HepG2 (cell line): ENCODE measurements at regions not wholly inside any gene's neighbourhood (a gene's known extent, or its start where the extent isn't known, plus 50 kb on each side); places are given as distances from the start of the nearest gene placed in this dataset.

Experiments
- ATAC-seq: fragments of 200-7000 bp; cut with Tn5 transposase; 3 replicates; pipeline ENCODE4 v1.9.1; 2020; ENCODE audit warnings: mild to moderate bottlenecking, moderate library complexity
- BruUV-seq: library from RNA; stranded (reverse); fragments of 400-500 nt; replicated peaks from 2 replicates; lab custom pipeline; 2021; lab: Mats Ljungman, UMichigan
- CTCF ChIA-PET: fragments of 300-600 bp; formaldehyde crosslinking; extraction: SDS; loops from one replicate; lab custom pipeline; 2021; ENCODE audit warnings: low total read pairs, inconsistent platforms, low intra/inter-chr PET ratio; lab: Yijun Ruan, JAX
- POLR2A ChIA-PET: fragments of 350-600 bp; sonication (Branson Sonifier 250); formaldehyde crosslinking; loops from one replicate; lab custom pipeline; 2020; ENCODE audit warnings: antibody characterized with exemption, inconsistent platforms; lab: Yijun Ruan, JAX
- DNase-seq: peaks from one replicate; pipeline ENCODE4 v3.0.0-alpha.2; 2015; ENCODE audit warnings: low spot score
- FAIRE-seq: peaks from 3 replicates; lab custom pipeline; 2011; peaks lifted over from hg19 to GRCh38; lab: Jason Lieb, UNC
- H2AFZ ChIP-seq: one replicate; pipeline ENCODE4 v1.6.1; 2011; ENCODE audit warnings: low read length, inconsistent platforms
- H3K27ac ChIP-seq: fragments of 300-600 bp; 3 replicates; pipeline ENCODE4 v1.8.0; 2011; ENCODE audit warnings: mixed run types, mild to moderate bottlenecking, mixed read lengths, low read length, inconsistent platforms; ENCODE audit not compliant: insufficient read depth; ENCODE audit errors: extremely low read length
- H3K27me3 ChIP-seq, 2 experiments: fragments of 200-600 bp in 1 of 2; 2 replicates in 1 of 2; 3 replicates in 1 of 2; pipeline versions ENCODE4 v1.6.0 to v1.8.0; 2011; ENCODE audit warnings: low read length in 2 of 2, mild to moderate bottlenecking in 2 of 2, moderate library complexity in 2 of 2, inconsistent platforms in 1 of 2; ENCODE audit not compliant: insufficient read depth in 2 of 2, control insufficient read depth in 1 of 2
- H3K36me3 ChIP-seq, 2 experiments: fragments of 200-600 bp in 1 of 2; replicated peaks in 1 of 2; 2 replicates in 1 of 2; 3 replicates in 1 of 2; pipeline versions ENCODE4 v1.5.1 to v1.8.0; 2011; ENCODE audit warnings: low read length in 2 of 2, inconsistent platforms in 1 of 2; ENCODE audit not compliant: insufficient read depth in 2 of 2, control insufficient read depth in 1 of 2
- H3K4me1 ChIP-seq: 2 replicates; pipeline ENCODE4 v1.5.1; 2012; ENCODE audit warnings: low read length, inconsistent platforms; ENCODE audit not compliant: insufficient read depth
- H3K4me2 ChIP-seq: 2 replicates; pipeline ENCODE4 v1.6.0; 2011; ENCODE audit warnings: low read depth, low read length, inconsistent platforms
- H3K4me3 ChIP-seq, 3 experiments: fragments of 200-600 bp in 1 of 3; sonication (generic), shearing (Covaris generic) in 1 of 3; replicated peaks in 1 of 3; 2 replicates each; pipeline ENCODE4 v1.5.1; 2011 to 2016; ENCODE audit warnings: low read length in 3 of 3, inconsistent platforms in 2 of 3, low read depth in 2 of 3, mild to moderate bottlenecking in 2 of 3, control low read depth in 1 of 3, mixed read lengths in 1 of 3; ENCODE audit not compliant: insufficient read depth in 1 of 3
- H3K79me2 ChIP-seq: one replicate; pipeline ENCODE4 v1.6.1; 2011; ENCODE audit warnings: low read length, inconsistent platforms; ENCODE audit not compliant: insufficient read depth
- H3K9ac ChIP-seq: 2 replicates; pipeline ENCODE4 v1.6.0; 2011; ENCODE audit warnings: mild to moderate bottlenecking, low read depth, low read length, inconsistent platforms; ENCODE audit not compliant: insufficient read depth
- H3K9me3 ChIP-seq: 2 replicates; pipeline ENCODE4 v1.5.1; 2012; ENCODE audit warnings: mild to moderate bottlenecking, low read length
- H4K20me1 ChIP-seq: 2 replicates; pipeline ENCODE4 v1.6.0; 2011; ENCODE audit warnings: inconsistent platforms, mild to moderate bottlenecking, low read length, moderate library complexity; ENCODE audit not compliant: insufficient read depth
- ATF7-NPFF ChIP-seq: sonication (generic); formaldehyde crosslinking; IDR thresholded peaks from 2 replicates; pipeline ENCODE4 v1.8.1; 2023; ENCODE audit warnings: mild to moderate bottlenecking, low read depth, missing genetic modification reagents, moderate library complexity
- GLI4 ChIP-seq: sonication (generic); formaldehyde crosslinking; IDR thresholded peaks from 2 replicates; pipeline ENCODE4 v1.5.1; 2020; ENCODE audit warnings: missing genetic modification reagents, mild to moderate bottlenecking, moderate library complexity, borderline replicate concordance
- HOXD1 ChIP-seq: sonication (generic); formaldehyde crosslinking; IDR thresholded peaks from 2 replicates; pipeline ENCODE4 v1.5.0; 2020; ENCODE audit warnings: missing genetic modification reagents
- SOX13 ChIP-seq, 3 experiments: fragments of 450-650 bp in 1 of 3; sonication (generic) in 1 of 3; formaldehyde crosslinking in 1 of 3; IDR thresholded peaks in 2 of 3; conservative IDR thresholded peaks in 1 of 3; 2 replicates each; pipeline versions ENCODE4 v1.5.0 to v1.6.1; 2016 to 2020; ENCODE audit warnings: antibody characterized with exemption in 1 of 3, mild to moderate bottlenecking in 1 of 3, missing compliant biosample characterization in 1 of 3, missing genetic modification reagents in 1 of 3, moderate library complexity in 1 of 3
- SSRP1 ChIP-seq: IDR thresholded peaks from 2 replicates; pipeline ENCODE4 v1.6.1; 2016; ENCODE audit warnings: control low read depth
- ZBTB20 ChIP-seq: sonication (generic); formaldehyde crosslinking; IDR thresholded peaks from 2 replicates; pipeline ENCODE4 v1.8.1; 2023; ENCODE audit warnings: missing genetic modification reagents, low read depth, mild to moderate bottlenecking, borderline replicate concordance
- ZBTB25 ChIP-seq: IDR thresholded peaks from 2 replicates; pipeline ENCODE4 v1.6.1; 2018; ENCODE audit warnings: missing genetic modification reagents
- ZNF343 ChIP-seq: sonication (generic); formaldehyde crosslinking; IDR thresholded peaks from 2 replicates; pipeline ENCODE4 v1.4.0; 2020; ENCODE audit warnings: mild to moderate bottlenecking, missing genetic modification reagents
- ZNF484 ChIP-seq: sonication (generic); formaldehyde crosslinking; IDR thresholded peaks from 2 replicates; pipeline ENCODE4 v1.5.1; 2020; ENCODE audit warnings: mild to moderate bottlenecking, low read depth, missing genetic modification reagents, borderline replicate concordance
- ZNF543 ChIP-seq: sonication (generic); formaldehyde crosslinking; IDR thresholded peaks from 2 replicates; pipeline ENCODE4 v1.4.0; 2020; ENCODE audit warnings: mild to moderate bottlenecking, missing genetic modification reagents
- ZNF773 ChIP-seq: sonication (generic); formaldehyde crosslinking; IDR thresholded peaks from 2 replicates; pipeline ENCODE4 v1.4.0; 2020; ENCODE audit warnings: missing genetic modification reagents, borderline replicate concordance
- WGBS: methylation state at CpG from one replicate; pipeline ENCODE4 v1.1.6; 2017; ENCODE audit warnings: low lambda C conversion rate; 5-methylcytosine and 5-hydroxymethylcytosine counted together
- in situ Hi-C: cut with HindIII; loops from 2 replicates; pipeline ENCODE4 v1.10.0; 2017; ENCODE audit warnings: low pct_unique_long_range_greater_than_20kb; ENCODE audit not compliant: extremely low pct_ligation_motif_present
- intact Hi-C: fragments of 100-400 bp; cut with micrococcal nuclease; formaldehyde crosslinking; loops from one replicate; pipeline ENCODE4 v1.10.0; 2022; ENCODE audit not compliant: unreplicated experiment
- TF ChIP-seq, protein P1 (sequence below): IDR thresholded peaks from 2 replicates; pipeline ENCODE4 v1.6.1; 2016
- TF ChIP-seq, protein P2 (sequence below): sonication (generic); formaldehyde crosslinking; conservative IDR thresholded peaks from 2 replicates; pipeline ENCODE4 v1.4.0; 2020; ENCODE audit warnings: missing genetic modification reagents

DNA sequence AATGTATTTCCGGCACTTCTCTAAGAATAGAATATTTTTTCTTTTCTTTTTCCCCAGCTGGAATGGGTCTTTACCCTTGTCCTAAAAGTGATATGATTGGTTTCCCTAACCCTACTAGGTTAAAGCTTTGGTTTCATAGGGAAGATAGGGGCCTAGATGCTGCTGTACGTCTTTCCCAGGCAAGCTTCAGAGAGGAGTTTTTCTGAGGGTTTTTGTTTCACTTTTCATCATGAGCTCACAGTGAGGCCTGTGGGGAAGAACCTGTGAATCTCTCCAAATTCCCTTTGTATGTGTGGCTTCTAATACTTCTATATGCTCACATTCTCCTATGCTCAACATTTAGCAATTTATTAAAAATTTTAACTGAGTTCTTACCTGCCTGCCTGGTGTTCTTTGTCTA, 320.0 kb upstream of the PCDH18 start:
- H3K4me1 ChIP-seq: no peaks in the 10 kb centered on the region
- 30% methylated on average over 2 of the region's 2 CpGs for WGBS
- no peak for FAIRE-seq
- BruUV-seq: no TSS peak
- in situ Hi-C loops (no loop called here), intact Hi-C loops (no loop called here)
- no peak for ATAC-seq
- no peak overlapping the region for H3K4me3 ChIP-seq
- no peak overlapping the region for H3K4me2 ChIP-seq
- no peak overlapping the region for H3K27ac ChIP-seq
- H3K27me3 ChIP-seq: no peaks in the 10 kb centered on the region
- H3K9ac ChIP-seq: no peak overlapping the region
- no peak for TF ChIP-seq ZBTB25
- TF ChIP-seq ZNF773 (CRISPR knock-in tag): no peak
- no peak for TF ChIP-seq ZNF543
- TF ChIP-seq ZNF343 (CRISPR knock-in tag): no peak
- no peak for TF ChIP-seq HOXD1 (CRISPR knock-in tag)
- TF ChIP-seq, protein P1, sequence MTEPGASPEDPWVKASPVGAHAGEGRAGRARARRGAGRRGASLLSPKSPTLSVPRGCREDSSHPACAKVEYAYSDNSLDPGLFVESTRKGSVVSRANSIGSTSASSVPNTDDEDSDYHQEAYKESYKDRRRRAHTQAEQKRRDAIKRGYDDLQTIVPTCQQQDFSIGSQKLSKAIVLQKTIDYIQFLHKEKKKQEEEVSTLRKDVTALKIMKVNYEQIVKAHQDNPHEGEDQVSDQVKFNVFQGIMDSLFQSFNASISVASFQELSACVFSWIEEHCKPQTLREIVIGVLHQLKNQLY: no peak
- TF ChIP-seq, protein P2, sequence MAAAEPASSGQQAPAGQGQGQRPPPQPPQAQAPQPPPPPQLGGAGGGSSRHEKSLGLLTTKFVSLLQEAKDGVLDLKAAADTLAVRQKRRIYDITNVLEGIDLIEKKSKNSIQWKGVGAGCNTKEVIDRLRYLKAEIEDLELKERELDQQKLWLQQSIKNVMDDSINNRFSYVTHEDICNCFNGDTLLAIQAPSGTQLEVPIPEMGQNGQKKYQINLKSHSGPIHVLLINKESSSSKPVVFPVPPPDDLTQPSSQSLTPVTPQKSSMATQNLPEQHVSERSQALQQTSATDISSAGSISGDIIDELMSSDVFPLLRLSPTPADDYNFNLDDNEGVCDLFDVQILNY (CRISPR knock-in tag): no peak
- TF ChIP-seq GLI4: no peak
- TF ChIP-seq ATF7-NPFF: no peak
- no peak for TF ChIP-seq SSRP1 (CRISPR knock-in tag)
- TF ChIP-seq ZNF484: no peak
- TF ChIP-seq SOX13 (IDR thresholded peaks at IDR 0.05): no peak
- TF ChIP-seq SOX13 (CRISPR knock-in tag; conservative IDR thresholded peaks at IDR 0.05 in 1 of 2, IDR thresholded peaks at IDR 0.05 in 1 of 2): no peak
- no peak for TF ChIP-seq ZBTB20 (CRISPR knock-in tag)
- ChIA-PET POLR2A (no interaction called here), CTCF (no interaction called here)
- no peak for DNase-seq
- no peaks in the 10 kb centered on the region for H3K79me2 ChIP-seq
- H2AFZ ChIP-seq: no peak overlapping the region
- no peaks in the 10 kb centered on the region for H4K20me1 ChIP-seq
- H3K9me3 ChIP-seq: no peaks in the 10 kb centered on the region
- H3K36me3 ChIP-seq: no peaks in the 10 kb centered on the region
